ENCODE measurements at regions not wholly inside any gene's neighbourhood (a gene's known extent, or its start where the extent isn't known, plus 50 kb on each side); places are given as distances from the start of the nearest gene placed in this dataset.
"Not testable (repeated sequence)": the region's sequence is repeated elsewhere in the genome, so short reads cannot be mapped to it uniquely, and the experiment has no call there.

GRCh38 chr9:7636838-7637467 is 162.6 kb downstream of the DMAC1 start:
- no peak for TF ChIP-seq CTCF (IDR thresholded peaks at IDR 0.05; ENCODE audit: insufficient read depth, low read length)
- no peak for DNase-seq (ENCODE audit: low read depth)
- no peak overlapping the region for H3K4me3 ChIP-seq (ENCODE audit: low read depth, low read length)

GRCh38 chr9:7636309-7636708 is 163.3 kb downstream of the DMAC1 start:
- DNase-seq (ENCODE audit: low read depth) = no peak
- H3K4me3 ChIP-seq (ENCODE audit: low read depth, low read length) = no peak overlapping the region
- no peak for TF ChIP-seq CTCF (IDR thresholded peaks at IDR 0.05; ENCODE audit: insufficient read depth, low read length)

- H3K4me3 ChIP-seq (ENCODE audit: low read depth, low read length); DNase-seq (ENCODE audit: low read depth): not testable (repeated sequence)
Observed at GRCh38 chr9:7626571-7627029, 173.0 kb downstream of the DMAC1 start.

GRCh38 chr9:7622481-7622880 is 177.1 kb downstream of the DMAC1 start:
- no peak for DNase-seq (ENCODE audit: low read depth)

GRCh38 chr9:7615344-7615743 is 184.2 kb downstream of the DMAC1 start:
- DNase-seq (ENCODE audit: low read depth) = no peak
- no peak overlapping the region for H3K4me3 ChIP-seq (ENCODE audit: low read depth, low read length)
- no peak for TF ChIP-seq CTCF (IDR thresholded peaks at IDR 0.05; ENCODE audit: insufficient read depth, low read length)

More at GRCh38 chr9:7622481-7622880, 177.1 kb downstream of the DMAC1 start:
- no peak for TF ChIP-seq CTCF (IDR thresholded peaks at IDR 0.05; ENCODE audit: insufficient read depth, low read length)
- H3K4me3 ChIP-seq (ENCODE audit: low read depth, low read length) = no peak overlapping the region

- no peak for TF ChIP-seq CTCF (IDR thresholded peaks at IDR 0.05; ENCODE audit: insufficient read depth, low read length)
- H3K4me3 ChIP-seq (ENCODE audit: low read depth, low read length) = no peak overlapping the region
- no peak for DNase-seq (ENCODE audit: low read depth)
Observed at GRCh38 chr9:7613931-7614330, 185.6 kb downstream of the DMAC1 start.

GRCh38 chr9:7608261-7608660 is 191.3 kb downstream of the DMAC1 start:
- no peak for DNase-seq (ENCODE audit: low read depth)
- H3K4me3 ChIP-seq (ENCODE audit: low read depth, low read length) = no peak overlapping the region
- TF ChIP-seq CTCF (IDR thresholded peaks at IDR 0.05; ENCODE audit: insufficient read depth, low read length) = no peak

All from fibroblast of the aortic adventitia (primary cell).